ENCODE measurements at regions not wholly inside any gene's neighbourhood (a gene's known extent, or its start where the extent isn't known, plus 50 kb on each side); places are given as distances from the start of the nearest gene placed in this dataset.
"Not testable (repeated sequence)": the region's sequence is repeated elsewhere in the genome, so short reads cannot be mapped to it uniquely, and the experiment has no call there.

DNA sequence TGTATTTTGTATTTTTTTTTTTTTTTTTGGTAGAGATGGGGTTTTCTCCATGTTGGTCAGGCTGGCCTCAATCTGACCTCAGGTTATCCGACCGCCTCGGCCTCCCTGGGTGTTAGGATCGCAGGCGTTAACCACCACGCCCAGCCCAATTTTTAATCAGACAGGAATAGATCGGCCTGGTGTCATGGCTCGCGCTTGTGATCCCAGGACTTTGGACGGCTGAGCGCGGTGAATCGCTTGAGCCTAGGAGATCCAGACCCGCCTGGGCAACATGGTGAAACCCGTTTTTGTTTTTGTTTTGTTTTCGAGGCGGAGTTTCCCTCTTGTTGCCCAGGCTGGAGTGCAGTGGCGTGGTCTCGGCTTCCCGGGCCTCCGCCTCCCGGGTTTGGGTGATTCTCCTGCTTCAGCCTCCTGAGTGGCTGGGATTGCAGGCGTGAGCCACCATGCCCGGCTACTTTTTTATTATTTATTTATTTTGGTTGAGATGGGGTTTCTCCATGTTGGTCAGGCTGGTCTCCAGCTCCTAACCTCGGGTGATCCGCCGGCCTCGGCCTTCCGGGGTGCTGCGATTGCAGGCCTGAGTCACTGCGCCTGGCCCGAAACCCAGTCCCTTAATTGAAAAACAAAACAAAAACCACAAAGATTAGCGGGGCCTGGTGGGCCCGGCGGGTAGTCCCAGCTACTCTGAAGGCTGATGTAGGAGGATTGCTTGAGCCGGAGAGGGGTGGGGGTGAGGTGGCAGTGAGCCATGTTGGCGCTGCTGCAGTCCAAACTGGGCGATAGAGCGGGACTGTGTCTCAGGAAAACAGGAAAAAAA lies 63.9 kb downstream of the GOLGA6L7 start:
- H2AK5ac ChIP-seq (ENCODE audit: low read length); H3K23ac ChIP-seq (ENCODE audit: low read length); H4K12ac ChIP-seq (ENCODE audit: low read depth, low read length); DNase-seq; H3K9me3 ChIP-seq (ENCODE audit: insufficient read depth, low read depth, low read length); H3K4me1 ChIP-seq (ENCODE audit: control insufficient read depth in 1 of 2, insufficient read depth in 2 of 2, low read length in 2 of 2); H2BK120ac ChIP-seq (ENCODE audit: insufficient read depth, low read length, poor library complexity); H3K79me2 ChIP-seq (ENCODE audit: control insufficient read depth, insufficient read depth, low read length, poor library complexity); H2BK12ac ChIP-seq (ENCODE audit: low read length); H2AFZ ChIP-seq (ENCODE audit: insufficient read depth, low read length, poor library complexity); H3K4ac ChIP-seq (ENCODE audit: low read depth, low read length); H3K4me3 ChIP-seq (ENCODE audit: low read depth, low read length); H3K18ac ChIP-seq (ENCODE audit: low read length); H3K4me2 ChIP-seq (ENCODE audit: low read length); H3K79me1 ChIP-seq (ENCODE audit: low read length); H3K27ac ChIP-seq (ENCODE audit: low read depth, low read length); H3K9ac ChIP-seq (ENCODE audit: low read length); H3K14ac ChIP-seq (ENCODE audit: low read length); H3K27me3 ChIP-seq (ENCODE audit: insufficient read depth, low read length); H3K36me3 ChIP-seq (ENCODE audit: control insufficient read depth in 1 of 2, insufficient read depth in 2 of 2, low read length in 2 of 2): not testable (repeated sequence)
- Histone ChIP-seq H2BK5ac (ENCODE audit: low read depth, low read length, poor library complexity) (peak overlapping the region; percentile 21), H4K91ac (ENCODE audit: low read depth, low read length) (peak overlapping the region; percentile 37), H4K8ac (ENCODE audit: low read depth, low read length) (peak overlapping the region; percentile 47)
- WGBS (ENCODE audit: extremely low coverage, insufficient coverage, insufficient read length): no CpG with 5 or more reads among the region's 39 CpGs

DNA sequence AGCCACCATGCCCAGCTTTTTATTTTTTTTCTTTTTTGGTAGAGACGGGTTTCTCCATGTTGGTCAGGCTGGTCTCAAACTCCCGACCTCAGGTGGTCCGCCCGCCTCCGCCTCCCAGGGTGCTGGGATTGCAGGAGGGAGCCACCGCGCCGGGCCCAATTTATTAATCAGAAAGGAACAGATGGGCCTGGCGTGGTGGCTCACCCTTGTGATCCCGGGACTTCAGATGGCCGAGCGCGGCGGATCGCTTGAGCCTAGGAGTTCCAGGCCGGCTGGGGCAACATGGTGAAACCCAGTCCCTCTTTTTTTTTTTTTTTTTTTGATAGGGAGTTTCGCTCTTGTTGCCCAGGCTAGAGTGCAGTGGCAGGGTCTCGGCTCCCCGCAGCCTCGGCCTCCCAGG lies 64.6 kb downstream of the GOLGA6L7 start:
- Histone ChIP-seq H3K9ac (ENCODE audit: low read length) (no peak overlapping the region), H3K4me3 (ENCODE audit: low read depth, low read length) (no peak overlapping the region), H2BK120ac (ENCODE audit: insufficient read depth, low read length, poor library complexity) (no peak overlapping the region), H3K4me1 (ENCODE audit: control insufficient read depth in 1 of 2, insufficient read depth in 2 of 2, low read length in 2 of 2) (no peaks in the 10 kb centered on the region), H4K91ac (ENCODE audit: low read depth, low read length) (no peak overlapping the region), H3K27ac (ENCODE audit: low read depth, low read length) (no peak overlapping the region), H3K79me2 (ENCODE audit: control insufficient read depth, insufficient read depth, low read length, poor library complexity) (no peaks in the 10 kb centered on the region), H3K23ac (ENCODE audit: low read length) (no peak overlapping the region), H3K18ac (ENCODE audit: low read length) (no peak overlapping the region), H2BK12ac (ENCODE audit: low read length) (no peak overlapping the region), H3K14ac (ENCODE audit: low read length) (no peak overlapping the region), H3K4ac (ENCODE audit: low read depth, low read length) (no peak overlapping the region), H4K8ac (ENCODE audit: low read depth, low read length) (no peak overlapping the region), H3K9me3 (ENCODE audit: insufficient read depth, low read depth, low read length) (no peaks in the 10 kb centered on the region), H3K36me3 (ENCODE audit: control insufficient read depth in 1 of 2, insufficient read depth in 2 of 2, low read length in 2 of 2) (no peaks in the 10 kb centered on the region), H2BK5ac (ENCODE audit: low read depth, low read length, poor library complexity) (no peak overlapping the region), H4K12ac (ENCODE audit: low read depth, low read length) (no peak overlapping the region), H3K79me1 (ENCODE audit: low read length) (peaks cover 1% of the 10 kb centered on the region), H3K4me2 (ENCODE audit: low read length) (no peak overlapping the region), H2AFZ (ENCODE audit: insufficient read depth, low read length, poor library complexity) (no peak overlapping the region), H3K27me3 (ENCODE audit: insufficient read depth, low read length) (no peaks in the 10 kb centered on the region), H2AK5ac (ENCODE audit: low read length) (no peak overlapping the region)
- no peak for DNase-seq
- WGBS (ENCODE audit: extremely low coverage, insufficient coverage, insufficient read length): no CpG with 5 or more reads among the region's 20 CpGs

DNA sequence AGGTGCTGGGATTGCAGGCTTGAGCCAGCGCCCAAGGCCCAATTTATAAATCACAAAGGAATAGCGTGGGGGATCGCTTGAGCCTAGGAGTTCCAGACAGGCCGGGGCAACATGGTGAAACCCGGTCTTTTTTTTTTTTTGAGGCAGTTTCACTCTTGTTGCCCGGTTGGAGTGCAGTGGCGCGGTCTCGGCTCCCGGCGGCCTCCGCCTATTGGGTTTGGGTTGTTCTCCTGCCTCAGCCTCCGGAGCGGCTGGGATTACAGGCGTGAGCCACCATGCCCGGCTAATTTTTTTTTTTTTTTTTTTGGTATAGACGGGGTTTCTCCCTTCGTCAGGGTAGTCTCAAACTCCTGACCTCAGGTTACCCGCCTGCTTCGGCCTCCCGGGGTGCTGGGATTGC lies 65.0 kb downstream of the GOLGA6L7 start:
- no peaks in the 10 kb centered on the region for H3K27me3 ChIP-seq (ENCODE audit: insufficient read depth, low read length)
- H3K79me2 ChIP-seq (ENCODE audit: control insufficient read depth, insufficient read depth, low read length, poor library complexity): no peaks in the 10 kb centered on the region
- no peak overlapping the region for H2AFZ ChIP-seq (ENCODE audit: insufficient read depth, low read length, poor library complexity)
- H3K9ac ChIP-seq (ENCODE audit: low read length): no peak overlapping the region
- H3K4me2 ChIP-seq (ENCODE audit: low read length): no peak overlapping the region
- WGBS (ENCODE audit: extremely low coverage, insufficient coverage, insufficient read length): no CpG with 5 or more reads among the region's 21 CpGs
- no peaks in the 10 kb centered on the region for H3K36me3 ChIP-seq (ENCODE audit: control insufficient read depth in 1 of 2, insufficient read depth in 2 of 2, low read length in 2 of 2)
- H3K18ac ChIP-seq (ENCODE audit: low read length): no peak overlapping the region
- no peak for DNase-seq
- H3K23ac ChIP-seq (ENCODE audit: low read length): no peak overlapping the region
- no peak overlapping the region for H3K4me3 ChIP-seq (ENCODE audit: low read depth, low read length)
- H2AK5ac ChIP-seq (ENCODE audit: low read length): no peak overlapping the region
- H3K9me3 ChIP-seq (ENCODE audit: insufficient read depth, low read depth, low read length): no peaks in the 10 kb centered on the region
- H2BK5ac ChIP-seq (ENCODE audit: low read depth, low read length, poor library complexity): no peak overlapping the region
- H3K79me1 ChIP-seq (ENCODE audit: low read length): peaks cover 1% of the 10 kb centered on the region
- no peak overlapping the region for H4K8ac ChIP-seq (ENCODE audit: low read depth, low read length)
- H3K27ac ChIP-seq (ENCODE audit: low read depth, low read length): no peak overlapping the region
- no peak overlapping the region for H4K91ac ChIP-seq (ENCODE audit: low read depth, low read length)
- H4K12ac ChIP-seq (ENCODE audit: low read depth, low read length): no peak overlapping the region
- H3K4me1 ChIP-seq (ENCODE audit: control insufficient read depth in 1 of 2, insufficient read depth in 2 of 2, low read length in 2 of 2): no peaks in the 10 kb centered on the region
- no peak overlapping the region for H2BK12ac ChIP-seq (ENCODE audit: low read length)
- no peak overlapping the region for H2BK120ac ChIP-seq (ENCODE audit: insufficient read depth, low read length, poor library complexity)
- no peak overlapping the region for H3K14ac ChIP-seq (ENCODE audit: low read length)
- no peak overlapping the region for H3K4ac ChIP-seq (ENCODE audit: low read depth, low read length)

DNA sequence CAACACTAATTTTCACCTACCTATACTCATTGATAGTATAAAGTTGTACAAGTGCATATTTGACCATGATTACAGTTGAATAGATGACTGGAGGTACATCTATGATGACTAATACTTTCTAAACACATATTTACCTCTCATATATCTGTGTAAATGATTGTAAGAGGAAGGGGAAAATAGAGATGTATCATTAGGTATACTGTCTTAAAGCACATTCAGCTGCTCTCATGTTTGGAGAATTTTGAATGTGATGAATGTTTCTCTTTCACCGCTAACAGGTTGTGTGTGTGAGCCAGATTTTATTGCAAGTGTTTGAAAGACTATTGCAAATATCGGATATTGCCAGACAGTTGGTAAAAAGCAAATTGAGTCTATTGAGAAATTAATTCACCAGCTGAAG lies 66.2 kb upstream of the GOLGA8M start:
- H2AK5ac ChIP-seq (ENCODE audit: low read length); H4K12ac ChIP-seq (ENCODE audit: low read depth, low read length); H2AFZ ChIP-seq (ENCODE audit: insufficient read depth, low read length, poor library complexity); H3K4me3 ChIP-seq (ENCODE audit: low read depth, low read length); H2BK12ac ChIP-seq (ENCODE audit: low read length); DNase-seq; H2BK120ac ChIP-seq (ENCODE audit: insufficient read depth, low read length, poor library complexity); H3K9ac ChIP-seq (ENCODE audit: low read length); H3K14ac ChIP-seq (ENCODE audit: low read length); H3K23ac ChIP-seq (ENCODE audit: low read length); H2BK5ac ChIP-seq (ENCODE audit: low read depth, low read length, poor library complexity); H3K79me1 ChIP-seq (ENCODE audit: low read length); H3K27ac ChIP-seq (ENCODE audit: low read depth, low read length); H3K79me2 ChIP-seq (ENCODE audit: control insufficient read depth, insufficient read depth, low read length, poor library complexity); H3K36me3 ChIP-seq (ENCODE audit: control insufficient read depth in 1 of 2, insufficient read depth in 2 of 2, low read length in 2 of 2); H3K9me3 ChIP-seq (ENCODE audit: insufficient read depth, low read depth, low read length); H3K27me3 ChIP-seq (ENCODE audit: insufficient read depth, low read length); H4K91ac ChIP-seq (ENCODE audit: low read depth, low read length); H3K4ac ChIP-seq (ENCODE audit: low read depth, low read length); H3K4me1 ChIP-seq (ENCODE audit: control insufficient read depth in 1 of 2, insufficient read depth in 2 of 2, low read length in 2 of 2); H4K8ac ChIP-seq (ENCODE audit: low read depth, low read length); H3K4me2 ChIP-seq (ENCODE audit: low read length); H3K18ac ChIP-seq (ENCODE audit: low read length): not testable (repeated sequence)
- no CpG with 5 or more reads among the region's 2 CpGs for WGBS (ENCODE audit: extremely low coverage, insufficient coverage, insufficient read length)

All from trophoblast cell (in vitro differentiated cells and primary cell).